HepG2 (cell line): ENCODE measurements at regions not wholly inside any gene's neighbourhood (a gene's known extent, or its start where the extent isn't known, plus 50 kb on each side); places are given as distances from the start of the nearest gene placed in this dataset.

ENCODE experiments used
- ATAC-seq: fragments of 200-7000 bp; cut with Tn5 transposase; 3 replicates; pipeline ENCODE4 v1.9.1; 2020; ENCODE audit warnings: mild to moderate bottlenecking, moderate library complexity
- BruUV-seq: library from RNA; stranded (reverse); fragments of 400-500 nt; replicated peaks from 2 replicates; lab custom pipeline; 2021; lab: Mats Ljungman, UMichigan
- CTCF ChIA-PET: fragments of 300-600 bp; formaldehyde crosslinking; extraction: SDS; loops from one replicate; lab custom pipeline; 2021; ENCODE audit warnings: low total read pairs, inconsistent platforms, low intra/inter-chr PET ratio; lab: Yijun Ruan, JAX
- POLR2A ChIA-PET: fragments of 350-600 bp; sonication (Branson Sonifier 250); formaldehyde crosslinking; loops from one replicate; lab custom pipeline; 2020; ENCODE audit warnings: antibody characterized with exemption, inconsistent platforms; lab: Yijun Ruan, JAX
- DNase-seq: peaks from one replicate; pipeline ENCODE4 v3.0.0-alpha.2; 2015; ENCODE audit warnings: low spot score
- FAIRE-seq: peaks from 3 replicates; lab custom pipeline; 2011; peaks lifted over from hg19 to GRCh38; lab: Jason Lieb, UNC
- H2AFZ ChIP-seq: one replicate; pipeline ENCODE4 v1.6.1; 2011; ENCODE audit warnings: low read length, inconsistent platforms
- H3K27ac ChIP-seq: fragments of 300-600 bp; 3 replicates; pipeline ENCODE4 v1.8.0; 2011; ENCODE audit warnings: mixed run types, mild to moderate bottlenecking, mixed read lengths, low read length, inconsistent platforms; ENCODE audit not compliant: insufficient read depth; ENCODE audit errors: extremely low read length
- H3K27me3 ChIP-seq, 2 experiments: fragments of 200-600 bp in 1 of 2; 2 replicates in 1 of 2; 3 replicates in 1 of 2; pipeline versions ENCODE4 v1.6.0 to v1.8.0; 2011; ENCODE audit warnings: low read length in 2 of 2, mild to moderate bottlenecking in 2 of 2, moderate library complexity in 2 of 2, inconsistent platforms in 1 of 2; ENCODE audit not compliant: insufficient read depth in 2 of 2, control insufficient read depth in 1 of 2
- H3K36me3 ChIP-seq, 2 experiments: fragments of 200-600 bp in 1 of 2; replicated peaks in 1 of 2; 2 replicates in 1 of 2; 3 replicates in 1 of 2; pipeline versions ENCODE4 v1.5.1 to v1.8.0; 2011; ENCODE audit warnings: low read length in 2 of 2, inconsistent platforms in 1 of 2; ENCODE audit not compliant: insufficient read depth in 2 of 2, control insufficient read depth in 1 of 2
- H3K4me1 ChIP-seq: 2 replicates; pipeline ENCODE4 v1.5.1; 2012; ENCODE audit warnings: low read length, inconsistent platforms; ENCODE audit not compliant: insufficient read depth
- H3K4me2 ChIP-seq: 2 replicates; pipeline ENCODE4 v1.6.0; 2011; ENCODE audit warnings: low read depth, low read length, inconsistent platforms
- H3K4me3 ChIP-seq, 3 experiments: fragments of 200-600 bp in 1 of 3; sonication (generic), shearing (Covaris generic) in 1 of 3; replicated peaks in 1 of 3; 2 replicates each; pipeline ENCODE4 v1.5.1; 2011 to 2016; ENCODE audit warnings: low read length in 3 of 3, inconsistent platforms in 2 of 3, low read depth in 2 of 3, mild to moderate bottlenecking in 2 of 3, control low read depth in 1 of 3, mixed read lengths in 1 of 3; ENCODE audit not compliant: insufficient read depth in 1 of 3
- H3K79me2 ChIP-seq: one replicate; pipeline ENCODE4 v1.6.1; 2011; ENCODE audit warnings: low read length, inconsistent platforms; ENCODE audit not compliant: insufficient read depth
- H3K9ac ChIP-seq: 2 replicates; pipeline ENCODE4 v1.6.0; 2011; ENCODE audit warnings: mild to moderate bottlenecking, low read depth, low read length, inconsistent platforms; ENCODE audit not compliant: insufficient read depth
- H3K9me3 ChIP-seq: 2 replicates; pipeline ENCODE4 v1.5.1; 2012; ENCODE audit warnings: mild to moderate bottlenecking, low read length
- H4K20me1 ChIP-seq: 2 replicates; pipeline ENCODE4 v1.6.0; 2011; ENCODE audit warnings: inconsistent platforms, mild to moderate bottlenecking, low read length, moderate library complexity; ENCODE audit not compliant: insufficient read depth
- FOXA1 ChIP-seq, 2 experiments: fragments of 450-650 bp in 1 of 2; sonication (generic) in 1 of 2; formaldehyde crosslinking in 1 of 2; IDR thresholded peaks; 2 replicates each; pipeline versions ENCODE4 v1.4.0 to v1.6.1; 2016 to 2020; ENCODE audit warnings: missing genetic modification reagents in 1 of 2
- KAT2B ChIP-seq: fragments of 150-350 bp; IDR thresholded peaks from 2 replicates; pipeline ENCODE4 v1.6.1; 2014; ENCODE audit warnings: low read depth, low read length, borderline replicate concordance
- PPARG ChIP-seq: conservative IDR thresholded peaks from 2 replicates; pipeline ENCODE4 v1.6.1; 2016; ENCODE audit warnings: missing biosample characterization, missing genetic modification reagents
- PRMT3 ChIP-seq: sonication (generic); formaldehyde crosslinking; IDR thresholded peaks from 2 replicates; pipeline ENCODE4 v1.8.1; 2022; ENCODE audit warnings: low read depth, mild to moderate bottlenecking, moderate library complexity, missing genetic modification reagents, borderline replicate concordance
- SAP130 ChIP-seq: IDR thresholded peaks from 2 replicates; pipeline ENCODE4 v1.6.1; 2016; ENCODE audit warnings: low read depth
- SETDB1 ChIP-seq: sonication (generic); formaldehyde crosslinking; IDR thresholded peaks from 2 replicates; pipeline ENCODE4 v1.5.1; 2020; ENCODE audit warnings: missing genetic modification reagents, mild to moderate bottlenecking, borderline replicate concordance
- ZUFSP ChIP-seq: sonication (generic); formaldehyde crosslinking; IDR thresholded peaks from 2 replicates; pipeline ENCODE4 v1.9.0; 2021; ENCODE audit warnings: missing genetic modification reagents, mild to moderate bottlenecking, borderline replicate concordance
- WGBS: methylation state at CpG from one replicate; pipeline ENCODE4 v1.1.6; 2017; ENCODE audit warnings: low lambda C conversion rate; 5-methylcytosine and 5-hydroxymethylcytosine counted together
- in situ Hi-C: cut with HindIII; loops from 2 replicates; pipeline ENCODE4 v1.10.0; 2017; ENCODE audit warnings: low pct_unique_long_range_greater_than_20kb; ENCODE audit not compliant: extremely low pct_ligation_motif_present
- intact Hi-C: fragments of 100-400 bp; cut with micrococcal nuclease; formaldehyde crosslinking; loops from one replicate; pipeline ENCODE4 v1.10.0; 2022; ENCODE audit not compliant: unreplicated experiment

GRCh38 chr6:113659762-113660404 lies 197.3 kb upstream of the MARCKS start:
- CTCF ChIA-PET = no interaction called here
- H3K9ac ChIP-seq = no peak overlapping the region
- intact Hi-C loops (no loop called here), in situ Hi-C loops (no loop called here)
- 68% methylated on average over 4 of the region's 4 CpGs for WGBS
- TF ChIP-seq SETDB1 (no peak), FOXA1 (IDR thresholded peaks at IDR 0.05) (no peak), FOXA1 (CRISPR knock-in tag; IDR thresholded peaks at IDR 0.05) (no peak), SAP130 (CRISPR knock-in tag) (no peak), ZUFSP (CRISPR knock-in tag) (no peak), KAT2B (no peak), PPARG (CRISPR knock-in tag) (peak; percentile 50; the same call in 1 of the 2 replicates), PRMT3 (CRISPR knock-in tag) (no peak)
- H3K4me3 ChIP-seq = no peak overlapping the region
- no peak for FAIRE-seq
- POLR2A ChIA-PET = interaction anchor here (1.2 kb wide), 1 partner anchor 17 kb away, joined by 4 read pairs; no protein-coding TSS in a partner anchor
- no peaks in the 10 kb centered on the region for H3K36me3 ChIP-seq
- H3K79me2 ChIP-seq = no peaks in the 10 kb centered on the region
- no peak overlapping the region for H3K4me2 ChIP-seq
- no peak for DNase-seq
- H3K4me1 ChIP-seq = peaks cover 28% of the 10 kb centered on the region
- no peaks in the 10 kb centered on the region for H3K9me3 ChIP-seq
- ATAC-seq = no peak
- no peak overlapping the region for H3K27ac ChIP-seq
- BruUV-seq = no TSS peak
- no peaks in the 10 kb centered on the region for H4K20me1 ChIP-seq
- H2AFZ ChIP-seq = no peak overlapping the region
- no peaks in the 10 kb centered on the region for H3K27me3 ChIP-seq
